IPS-20b (cell line): ENCODE measurements at regions not wholly inside any gene's neighbourhood (a gene's known extent, or its start where the extent isn't known, plus 50 kb on each side); places are given as distances from the start of the nearest gene placed in this dataset.

Experiments used
- H3K27ac ChIP-seq: one replicate; pipeline ENCODE4 v1.5.1; 2013; ENCODE audit warnings: low read length
- H3K27me3 ChIP-seq: 2 replicates; pipeline ENCODE4 v1.6.1; 2013; ENCODE audit warnings: mild to moderate bottlenecking, low read length, inconsistent platforms; ENCODE audit not compliant: insufficient read depth
- H3K36me3 ChIP-seq: 2 replicates; pipeline ENCODE4 v1.6.1; 2013; ENCODE audit warnings: low read depth, mild to moderate bottlenecking, inconsistent platforms, low read length, moderate library complexity; ENCODE audit not compliant: insufficient read depth
- H3K4me1 ChIP-seq: 2 replicates; pipeline ENCODE4 v1.6.1; 2013; ENCODE audit warnings: mild to moderate bottlenecking, control low read depth, inconsistent platforms, low read length, moderate library complexity; ENCODE audit not compliant: insufficient read depth
- H3K4me3 ChIP-seq: 2 replicates; pipeline ENCODE4 v1.5.1; 2013; ENCODE audit warnings: mild to moderate bottlenecking, low read length, inconsistent platforms
- H3K9ac ChIP-seq: 2 replicates; pipeline ENCODE4 v1.6.1; 2013; ENCODE audit warnings: low read depth, mild to moderate bottlenecking, inconsistent platforms, low read length, moderate library complexity
- H3K9me3 ChIP-seq: 2 replicates; pipeline ENCODE4 v1.6.1; 2013; ENCODE audit warnings: mild to moderate bottlenecking, low read depth, low read length, inconsistent platforms; ENCODE audit not compliant: insufficient read depth

GRCh38 chr19:31675193-31675913 lies 326.1 kb upstream of the TSHZ3 start:
- H3K36me3 ChIP-seq, result no peaks in the 10 kb centered on the region
- H3K27ac ChIP-seq, result no peak overlapping the region
- no peaks in the 10 kb centered on the region for H3K9me3 ChIP-seq

GRCh38 chr19:31676271-31677004 lies 327.2 kb upstream of the TSHZ3 start:
- Histone ChIP-seq H3K4me3 (no peak overlapping the region), H3K4me1 (no peaks in the 10 kb centered on the region), H3K36me3 (no peaks in the 10 kb centered on the region), H3K9ac (no peak overlapping the region), H3K9me3 (no peaks in the 10 kb centered on the region), H3K27ac (no peak overlapping the region), H3K27me3 (no peaks in the 10 kb centered on the region)

More at GRCh38 chr19:31675193-31675913, 326.1 kb upstream of the TSHZ3 start:
- no peaks in the 10 kb centered on the region for H3K27me3 ChIP-seq
- H3K4me1 ChIP-seq, result no peaks in the 10 kb centered on the region
- no peak overlapping the region for H3K4me3 ChIP-seq
- H3K9ac ChIP-seq, result no peak overlapping the region

- Histone ChIP-seq H3K9me3 (no peaks in the 10 kb centered on the region), H3K4me3 (no peak overlapping the region), H3K9ac (no peak overlapping the region), H3K27me3 (no peaks in the 10 kb centered on the region), H3K4me1 (no peaks in the 10 kb centered on the region), H3K27ac (no peak overlapping the region), H3K36me3 (no peaks in the 10 kb centered on the region)
These were observed 329.2 kb upstream of the TSHZ3 start for GRCh38 chr19:31678421-31678820.

GRCh38 chr19:31681121-31681520 lies 331.9 kb upstream of the TSHZ3 start:
- no peak overlapping the region for H3K9ac ChIP-seq
- no peaks in the 10 kb centered on the region for H3K27me3 ChIP-seq
- no peaks in the 10 kb centered on the region for H3K4me1 ChIP-seq
- no peak overlapping the region for H3K4me3 ChIP-seq
- H3K9me3 ChIP-seq, result no peaks in the 10 kb centered on the region
- no peaks in the 10 kb centered on the region for H3K36me3 ChIP-seq
- no peak overlapping the region for H3K27ac ChIP-seq

- no peaks in the 10 kb centered on the region for H3K9me3 ChIP-seq
- no peak overlapping the region for H3K9ac ChIP-seq
- no peaks in the 10 kb centered on the region for H3K36me3 ChIP-seq
- no peak overlapping the region for H3K4me3 ChIP-seq
- H3K27ac ChIP-seq, result no peak overlapping the region
- H3K27me3 ChIP-seq, result no peaks in the 10 kb centered on the region
- H3K4me1 ChIP-seq, result no peaks in the 10 kb centered on the region
These were observed 344.1 kb upstream of the TSHZ3 start for GRCh38 chr19:31693131-31693932.

GRCh38 chr19:31693933-31694269 lies 344.7 kb upstream of the TSHZ3 start:
- Histone ChIP-seq H3K4me3 (no peak overlapping the region), H3K27me3 (no peaks in the 10 kb centered on the region), H3K9ac (no peak overlapping the region), H3K4me1 (no peaks in the 10 kb centered on the region), H3K9me3 (no peaks in the 10 kb centered on the region), H3K27ac (no peak overlapping the region), H3K36me3 (no peaks in the 10 kb centered on the region)

GRCh38 chr19:31694761-31695160 lies 345.5 kb upstream of the TSHZ3 start:
- Histone ChIP-seq H3K4me3 (no peak overlapping the region), H3K36me3 (no peaks in the 10 kb centered on the region), H3K4me1 (no peaks in the 10 kb centered on the region), H3K9ac (no peak overlapping the region), H3K27ac (no peak overlapping the region), H3K27me3 (no peaks in the 10 kb centered on the region), H3K9me3 (no peaks in the 10 kb centered on the region)

GRCh38 chr19:31699421-31699820 lies 350.2 kb upstream of the TSHZ3 start:
- H3K27ac ChIP-seq, result no peak overlapping the region
- H3K9ac ChIP-seq, result no peak overlapping the region
- no peaks in the 10 kb centered on the region for H3K36me3 ChIP-seq
- H3K27me3 ChIP-seq, result no peaks in the 10 kb centered on the region
- H3K9me3 ChIP-seq, result no peaks in the 10 kb centered on the region
- no peaks in the 10 kb centered on the region for H3K4me1 ChIP-seq
- H3K4me3 ChIP-seq, result no peak overlapping the region

- no peak overlapping the region for H3K4me3 ChIP-seq
- H3K27ac ChIP-seq, result no peak overlapping the region
- no peaks in the 10 kb centered on the region for H3K9me3 ChIP-seq
- no peaks in the 10 kb centered on the region for H3K36me3 ChIP-seq
- H3K27me3 ChIP-seq, result no peaks in the 10 kb centered on the region
- no peaks in the 10 kb centered on the region for H3K4me1 ChIP-seq
- H3K9ac ChIP-seq, result no peak overlapping the region
These were observed 351.9 kb upstream of the TSHZ3 start for GRCh38 chr19:31701146-31701545.

GRCh38 chr19:31705656-31706055 lies 356.4 kb upstream of the TSHZ3 start:
- no peak overlapping the region for H3K27ac ChIP-seq
- no peak overlapping the region for H3K9ac ChIP-seq
- no peaks in the 10 kb centered on the region for H3K4me1 ChIP-seq
- H3K4me3 ChIP-seq, result no peak overlapping the region
- H3K27me3 ChIP-seq, result no peaks in the 10 kb centered on the region
- H3K36me3 ChIP-seq, result no peaks in the 10 kb centered on the region
- no peaks in the 10 kb centered on the region for H3K9me3 ChIP-seq

- H3K4me1 ChIP-seq, result no peaks in the 10 kb centered on the region
- H3K27me3 ChIP-seq, result no peaks in the 10 kb centered on the region
- no peak overlapping the region for H3K9ac ChIP-seq
- no peak overlapping the region for H3K4me3 ChIP-seq
- no peak overlapping the region for H3K27ac ChIP-seq
- H3K9me3 ChIP-seq, result no peaks in the 10 kb centered on the region
- no peaks in the 10 kb centered on the region for H3K36me3 ChIP-seq
These were observed 356.9 kb upstream of the TSHZ3 start for GRCh38 chr19:31706131-31706530.
